Fibroblast of the aortic adventitia (primary cell): ENCODE measurements at regions not wholly inside any gene's neighbourhood (a gene's known extent, or its start where the extent isn't known, plus 50 kb on each side); places are given as distances from the start of the nearest gene placed in this dataset.

ENCODE experiments used
- DNase-seq: peaks from one replicate; pipeline ENCODE4 v3.0.0-alpha.2; 2010; ENCODE audit warnings: low read depth
- H3K4me3 ChIP-seq: 2 replicates; pipeline ENCODE4 v1.5.1; 2011; ENCODE audit warnings: low read depth, mild to moderate bottlenecking, control low read depth, low read length, moderate library complexity
- TF ChIP-seq, protein P1 (sequence below): IDR thresholded peaks from 2 replicates; pipeline ENCODE4 v1.5.1; 2011; ENCODE audit warnings: mild to moderate bottlenecking, low read length, control low read depth, inconsistent platforms; ENCODE audit not compliant: insufficient read depth

GRCh38 chr10:131398166-131398565 lies 86.6 kb upstream of the TCERG1L start:
- H3K4me3 ChIP-seq = no peak overlapping the region
- TF ChIP-seq, protein P1, sequence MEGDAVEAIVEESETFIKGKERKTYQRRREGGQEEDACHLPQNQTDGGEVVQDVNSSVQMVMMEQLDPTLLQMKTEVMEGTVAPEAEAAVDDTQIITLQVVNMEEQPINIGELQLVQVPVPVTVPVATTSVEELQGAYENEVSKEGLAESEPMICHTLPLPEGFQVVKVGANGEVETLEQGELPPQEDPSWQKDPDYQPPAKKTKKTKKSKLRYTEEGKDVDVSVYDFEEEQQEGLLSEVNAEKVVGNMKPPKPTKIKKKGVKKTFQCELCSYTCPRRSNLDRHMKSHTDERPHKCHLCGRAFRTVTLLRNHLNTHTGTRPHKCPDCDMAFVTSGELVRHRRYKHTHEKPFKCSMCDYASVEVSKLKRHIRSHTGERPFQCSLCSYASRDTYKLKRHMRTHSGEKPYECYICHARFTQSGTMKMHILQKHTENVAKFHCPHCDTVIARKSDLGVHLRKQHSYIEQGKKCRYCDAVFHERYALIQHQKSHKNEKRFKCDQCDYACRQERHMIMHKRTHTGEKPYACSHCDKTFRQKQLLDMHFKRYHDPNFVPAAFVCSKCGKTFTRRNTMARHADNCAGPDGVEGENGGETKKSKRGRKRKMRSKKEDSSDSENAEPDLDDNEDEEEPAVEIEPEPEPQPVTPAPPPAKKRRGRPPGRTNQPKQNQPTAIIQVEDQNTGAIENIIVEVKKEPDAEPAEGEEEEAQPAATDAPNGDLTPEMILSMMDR = no peak
- DNase-seq = no peak

DNA sequence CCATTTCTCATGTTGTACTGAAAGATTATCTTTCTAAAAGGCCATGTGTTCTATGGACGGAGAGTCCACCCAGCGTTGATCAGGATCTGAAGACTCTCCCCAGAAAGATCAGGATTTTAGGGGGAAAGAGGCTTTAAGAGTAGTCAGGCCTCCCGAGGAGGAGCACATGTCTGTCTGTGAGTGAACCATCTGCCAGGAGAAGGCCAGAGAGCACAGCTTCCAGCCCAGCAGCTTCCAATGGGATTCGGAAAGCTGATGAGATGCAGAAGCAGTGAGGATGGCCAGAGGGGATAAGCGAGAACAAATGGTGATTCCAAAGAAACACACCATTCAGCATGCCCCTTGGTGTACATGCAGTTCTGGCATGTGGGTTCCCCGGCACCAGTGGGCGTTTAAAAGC lies 88.5 kb upstream of the TCERG1L start:
- TF ChIP-seq, protein P1 = no peak
- no peak overlapping the region for H3K4me3 ChIP-seq
- DNase-seq = no peak

- TF ChIP-seq, protein P1 = no peak
- no peak for DNase-seq
- H3K4me3 ChIP-seq = no peak overlapping the region
These were observed 89.0 kb upstream of the TCERG1L start for GRCh38 chr10:131400513-131400912.

DNA sequence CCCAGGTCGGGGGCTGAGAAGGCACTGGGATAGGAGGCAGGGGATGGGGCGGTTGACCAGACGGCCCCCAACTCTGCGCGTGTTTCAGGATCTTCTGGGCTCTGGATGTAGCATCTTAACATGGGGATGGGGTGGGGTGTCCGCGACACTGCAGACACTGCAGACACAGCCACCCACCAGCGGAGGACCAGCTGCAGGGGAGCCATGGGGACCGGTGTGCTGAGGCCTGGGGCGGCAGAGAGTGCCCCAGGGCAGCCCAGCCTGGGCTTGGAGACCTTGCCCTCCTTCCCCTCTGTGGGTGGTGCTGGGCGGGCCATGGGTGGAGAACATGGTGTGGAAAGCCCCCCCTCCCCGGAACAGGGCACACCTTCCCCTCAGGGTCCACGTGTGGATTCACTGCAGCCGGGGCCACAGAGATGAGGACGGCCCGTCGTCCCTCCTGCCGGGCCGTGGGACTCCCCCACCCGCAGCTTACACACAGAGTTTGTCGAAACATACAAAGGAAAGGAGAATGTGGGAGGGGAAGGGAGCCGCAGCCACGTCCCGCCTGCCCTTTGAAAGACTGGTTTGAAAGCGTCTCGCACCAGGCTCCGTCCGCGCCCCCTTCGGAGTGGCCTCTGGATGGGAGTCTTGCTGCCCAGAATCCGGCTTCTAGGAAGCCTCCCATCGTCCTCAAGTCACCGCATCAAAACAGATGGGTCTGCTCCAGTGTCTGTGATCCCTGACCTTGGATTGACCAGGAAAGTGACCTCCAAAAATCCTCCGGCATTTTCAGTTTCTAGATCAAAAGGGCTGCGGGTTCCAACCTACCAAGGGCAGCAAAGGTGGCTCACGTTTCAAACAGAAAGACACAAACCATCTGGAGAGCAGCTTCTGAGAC lies 91.5 kb upstream of the TCERG1L start:
- DNase-seq = no peak
- H3K4me3 ChIP-seq = no peak overlapping the region

DNA sequence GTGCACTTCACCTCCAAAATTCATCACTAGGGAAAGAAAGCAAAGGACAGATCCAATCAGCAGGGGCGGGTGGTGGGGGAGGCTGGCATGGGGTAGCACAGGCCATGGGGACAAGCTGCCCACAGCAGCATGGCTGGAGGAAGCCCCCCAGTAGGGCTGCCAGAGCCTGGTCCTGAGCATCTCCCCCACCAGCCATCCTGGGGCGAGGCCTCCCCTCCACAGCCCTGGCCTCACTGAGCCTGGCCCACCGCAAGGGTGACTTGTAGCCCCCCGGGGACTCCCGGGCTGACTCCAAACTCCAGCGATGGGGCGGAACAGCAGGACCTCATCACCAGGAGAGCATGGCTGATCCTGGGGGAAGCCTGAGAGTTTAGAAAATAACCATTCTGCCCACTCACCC lies 92.4 kb upstream of the TCERG1L start:
- TF ChIP-seq, protein P1 = no peak
- DNase-seq = no peak
- H3K4me3 ChIP-seq = no peak overlapping the region

More for the DNA sequence above, 91.5 kb upstream of the TCERG1L start:
- TF ChIP-seq, protein P1 = no peak

- TF ChIP-seq, protein P1 = no peak
- H3K4me3 ChIP-seq = no peak overlapping the region
- no peak for DNase-seq
These were observed 93.4 kb upstream of the TCERG1L start for GRCh38 chr10:131404886-131405285.
